Right lobe of liver (tissue), 6 donors: ENCODE measurements at regions not wholly inside any gene's neighbourhood (a gene's known extent, or its start where the extent isn't known, plus 50 kb on each side); places are given as distances from the start of the nearest gene placed in this dataset.

Source experiments
- ATAC-seq, 4 donors: fragments of 200-7000 bp; cut with Tn5 transposase; one replicate each; pipeline ENCODE4 v1.9.1; 2020; ENCODE audit warnings: mild to moderate bottlenecking in 4 of 4, moderate library complexity in 4 of 4
- DNase-seq, 3 donors: peaks; one replicate each; pipeline ENCODE4 v3.0.0-alpha.2; 2020
- H3K27ac ChIP-seq, 3 donors: fragments of 200-600 bp; one replicate each; pipeline ENCODE4 v1.8.0; 2022
- H3K27me3 ChIP-seq, 2 donors: fragments of 200-600 bp; one replicate each; pipeline ENCODE4 v1.8.0; 2022
- H3K36me3 ChIP-seq, 4 donors: fragments of 200-600 bp; sonication (generic) in 1 of 4; one replicate each; pipeline versions ENCODE4 v1.5.1 to v1.8.0; 2017 to 2022; ENCODE audit warnings: control low read depth in 1 of 4
- H3K4me1 ChIP-seq, 4 donors: fragments of 200-600 bp; sonication (generic) in 1 of 4; one replicate each; pipeline versions ENCODE4 v1.5.1 to v1.8.0; 2017 to 2022; ENCODE audit warnings: control low read depth in 1 of 4
- H3K4me3 ChIP-seq, 3 donors: fragments of 200-600 bp; one replicate each; pipeline ENCODE4 v1.8.0; 2022
- H3K9me3 ChIP-seq, 4 donors: fragments of 200-600 bp; sonication (generic) in 1 of 4; one replicate each; pipeline versions ENCODE4 v1.5.1 to v1.8.0; 2017 to 2022; ENCODE audit warnings: control low read depth in 1 of 4
- POLR2A ChIP-seq: fragments of 450-650 bp; IDR thresholded peaks from one replicate; pipeline ENCODE4 v1.6.1; 2017; ENCODE audit warnings: antibody characterized with exemption, mild to moderate bottlenecking
- WGBS: methylation state at CpG from one replicate; pipeline ENCODE4 v1.1.6; 2018; ENCODE audit warnings: low coverage, low lambda C conversion rate; ENCODE audit not compliant: insufficient coverage; ENCODE audit errors: missing lambda C conversion rate; 5-methylcytosine and 5-hydroxymethylcytosine counted together
- intact Hi-C, 2 donors: fragments of 100-400 bp; cut with DNase I; formaldehyde crosslinking; loops; one replicate each; pipeline versions ENCODE4 v1.11.2 to v1.14.1; 2022
- TF ChIP-seq, protein P1 (sequence below), 4 donors: fragments of 200-600 bp in 3 of 4; fragments of 450-650 bp in 1 of 4; IDR thresholded peaks; one replicate each; pipeline versions ENCODE4 v1.5.1 to v1.8.0; 2016 to 2022; ENCODE audit warnings: antibody characterized with exemption in 4 of 4, mild to moderate bottlenecking in 2 of 4
- donor health status: DM: no; HTN: yes; CAD: no.
- donor health status: DM: no; HTN: no; CAD: no.
- donor health status: DM: no; HTN: no; CAD: no.
- donor health status: DM: no; HTN: yes; CAD: no.
- donor health status: DM: no; HTN: yes; CAD: no.

DNA sequence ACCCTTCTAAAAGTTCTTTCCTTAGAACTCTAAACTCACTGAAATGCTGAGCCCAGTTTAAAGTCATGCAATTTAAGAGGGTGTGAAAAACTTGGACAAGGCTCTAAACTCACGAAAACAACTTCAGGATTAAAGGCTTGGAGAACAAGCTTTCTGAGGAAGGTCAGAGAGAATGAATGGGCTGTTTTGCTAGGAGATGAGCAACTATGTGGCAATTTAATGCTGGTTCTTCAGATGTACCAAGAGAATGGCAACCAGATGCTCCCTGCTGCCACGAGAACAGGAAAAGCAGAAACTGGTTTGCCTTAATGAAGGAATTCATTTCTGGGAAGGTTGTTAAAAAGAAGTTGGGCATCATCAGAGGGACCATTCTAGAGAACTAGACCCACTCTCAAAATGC is 77.8 kb upstream of the PMAIP1 start:
- no peak overlapping the region for H3K4me3 ChIP-seq
- no peak for DNase-seq
- intact Hi-C loops = loop anchor here in 1 of 2 donors (5.0 kb wide), 1 partner anchor 365 kb away; no protein-coding TSS in a partner anchor
- no peaks in the 10 kb centered on the region for H3K4me1 ChIP-seq
- ATAC-seq = no peak
- H3K27ac ChIP-seq = no peak overlapping the region
- no peaks in the 10 kb centered on the region for H3K27me3 ChIP-seq
- 13% methylated on average over 2 of the region's 2 CpGs for whole genome bisulfite sequencing
- no peaks in the 10 kb centered on the region for H3K9me3 ChIP-seq
- TF ChIP-seq, protein P1, sequence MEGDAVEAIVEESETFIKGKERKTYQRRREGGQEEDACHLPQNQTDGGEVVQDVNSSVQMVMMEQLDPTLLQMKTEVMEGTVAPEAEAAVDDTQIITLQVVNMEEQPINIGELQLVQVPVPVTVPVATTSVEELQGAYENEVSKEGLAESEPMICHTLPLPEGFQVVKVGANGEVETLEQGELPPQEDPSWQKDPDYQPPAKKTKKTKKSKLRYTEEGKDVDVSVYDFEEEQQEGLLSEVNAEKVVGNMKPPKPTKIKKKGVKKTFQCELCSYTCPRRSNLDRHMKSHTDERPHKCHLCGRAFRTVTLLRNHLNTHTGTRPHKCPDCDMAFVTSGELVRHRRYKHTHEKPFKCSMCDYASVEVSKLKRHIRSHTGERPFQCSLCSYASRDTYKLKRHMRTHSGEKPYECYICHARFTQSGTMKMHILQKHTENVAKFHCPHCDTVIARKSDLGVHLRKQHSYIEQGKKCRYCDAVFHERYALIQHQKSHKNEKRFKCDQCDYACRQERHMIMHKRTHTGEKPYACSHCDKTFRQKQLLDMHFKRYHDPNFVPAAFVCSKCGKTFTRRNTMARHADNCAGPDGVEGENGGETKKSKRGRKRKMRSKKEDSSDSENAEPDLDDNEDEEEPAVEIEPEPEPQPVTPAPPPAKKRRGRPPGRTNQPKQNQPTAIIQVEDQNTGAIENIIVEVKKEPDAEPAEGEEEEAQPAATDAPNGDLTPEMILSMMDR (IDR thresholded peaks at IDR 0.05) = no peak
- no peak for TF ChIP-seq POLR2A
- H3K36me3 ChIP-seq = no peaks in the 10 kb centered on the region

DNA sequence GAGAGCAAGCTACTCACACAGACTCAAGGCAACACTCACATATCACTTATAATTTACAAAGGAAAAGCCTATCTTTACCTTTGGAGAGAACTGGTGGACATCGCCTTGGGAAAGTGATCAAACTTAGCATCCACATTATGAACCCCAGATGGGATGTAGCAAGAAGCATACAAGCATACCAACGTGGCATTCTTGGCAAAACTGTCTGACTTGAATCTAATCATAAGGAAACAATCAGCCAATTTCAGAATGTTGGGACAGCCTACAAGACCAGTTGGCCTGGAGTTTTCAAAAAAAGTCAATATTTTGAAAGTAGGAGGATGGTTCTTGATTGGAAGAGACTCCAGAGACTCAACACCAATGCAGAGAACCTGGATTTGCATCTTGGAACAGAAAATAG is 79.1 kb upstream of the PMAIP1 start:
- 30% methylated on average over 2 of the region's 2 CpGs for WGBS
- no peaks in the 10 kb centered on the region for H3K27me3 ChIP-seq
- DNase-seq (no peak), ATAC-seq (no peak)
- intact Hi-C loops = loop anchor here in 1 of 2 donors (5.0 kb wide), 1 partner anchor 363 kb away; no protein-coding TSS in a partner anchor
- no peaks in the 10 kb centered on the region for H3K36me3 ChIP-seq
- H3K9me3 ChIP-seq = no peaks in the 10 kb centered on the region
- H3K27ac ChIP-seq = no peak overlapping the region
- H3K4me1 ChIP-seq = no peaks in the 10 kb centered on the region
- no peak overlapping the region for H3K4me3 ChIP-seq
- no peak for TF ChIP-seq POLR2A
- TF ChIP-seq, protein P1 (IDR thresholded peaks at IDR 0.05) = no peak

DNA sequence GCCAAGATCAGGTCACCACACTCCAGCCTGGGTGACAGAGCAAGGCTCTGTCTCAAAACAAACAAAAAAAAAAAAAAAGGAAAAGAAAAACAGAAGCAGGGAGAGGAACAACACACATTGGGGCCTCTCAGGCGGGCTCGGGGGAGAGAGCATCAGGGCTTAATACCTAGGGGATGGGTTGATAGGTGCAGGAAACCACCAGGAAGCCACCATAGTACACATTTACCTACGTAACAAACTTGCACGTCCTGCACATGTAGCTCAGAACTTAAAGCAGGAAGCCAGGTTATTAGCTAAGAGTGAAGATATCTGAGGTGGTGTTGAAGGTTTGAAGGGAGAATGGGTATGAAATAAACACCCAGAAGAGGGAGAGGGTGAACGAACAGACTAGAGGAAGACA is 81.0 kb upstream of the PMAIP1 start:
- Histone ChIP-seq H3K27me3 (no peaks in the 10 kb centered on the region), H3K27ac (no peak overlapping the region), H3K9me3 (no peaks in the 10 kb centered on the region), H3K4me3 (no peak overlapping the region), H3K4me1 (no peaks in the 10 kb centered on the region), H3K36me3 (no peaks in the 10 kb centered on the region)
- ATAC-seq (no peak), DNase-seq (no peak)
- TF ChIP-seq, protein P1 (IDR thresholded peaks at IDR 0.05) = no peak
- no peak for TF ChIP-seq POLR2A
- intact Hi-C loops = no loop called here
- WGBS = 48% methylated on average over 5 of the region's 5 CpGs

DNA sequence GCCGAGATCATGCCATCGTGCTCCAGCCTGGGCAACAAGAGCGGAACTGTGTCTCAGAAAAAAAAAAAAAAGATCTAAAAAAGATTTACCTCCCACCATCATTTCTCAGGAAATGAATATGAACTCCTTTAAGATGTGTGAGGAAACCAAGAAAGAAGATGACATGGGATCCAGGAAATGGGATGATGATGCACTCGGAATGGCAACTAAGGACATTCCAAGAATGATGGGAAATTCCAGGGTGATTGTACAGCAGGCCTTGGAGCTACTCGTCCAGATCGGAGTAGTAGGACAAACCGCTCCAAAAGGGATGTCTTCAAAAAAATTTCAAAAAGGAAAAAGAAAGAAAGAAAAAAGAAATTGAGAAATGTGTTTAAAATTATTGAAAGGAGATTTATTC is 84.9 kb upstream of the PMAIP1 start:
- intact Hi-C loops = no loop called here
- Histone ChIP-seq H3K4me1 (no peaks in the 10 kb centered on the region), H3K27ac (no peak overlapping the region), H3K36me3 (no peaks in the 10 kb centered on the region), H3K4me3 (no peak overlapping the region), H3K27me3 (no peaks in the 10 kb centered on the region), H3K9me3 (no peaks in the 10 kb centered on the region)
- no peak for ATAC-seq
- TF ChIP-seq POLR2A = no peak
- TF ChIP-seq, protein P1 (IDR thresholded peaks at IDR 0.05) = no peak
- 53% methylated on average over 7 of the region's 7 CpGs for WGBS
- no peak for DNase-seq

DNA sequence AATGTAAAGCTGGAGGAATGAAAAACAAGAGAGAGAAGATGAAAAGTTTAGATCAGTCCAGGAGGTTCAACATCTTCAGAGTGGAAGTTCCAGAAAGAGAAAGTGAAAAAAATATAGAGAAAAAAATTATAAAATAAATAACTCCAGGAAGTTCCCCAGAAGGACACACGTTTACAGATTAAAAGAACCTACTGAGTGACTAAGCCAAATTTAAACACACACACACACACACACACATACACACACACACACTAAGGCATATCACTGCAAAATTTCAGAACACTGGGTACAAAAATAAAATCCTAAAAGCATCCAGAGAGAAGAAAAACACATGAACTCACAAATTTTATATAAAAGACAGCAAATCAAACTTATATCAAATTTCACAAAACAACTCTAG is 85.9 kb upstream of the PMAIP1 start:
- DNase-seq (no peak), ATAC-seq (no peak)
- TF ChIP-seq, protein P1 (IDR thresholded peaks at IDR 0.05) = no peak
- no peak for TF ChIP-seq POLR2A
- Histone ChIP-seq H3K9me3 (no peaks in the 10 kb centered on the region), H3K27me3 (no peaks in the 10 kb centered on the region), H3K4me1 (no peaks in the 10 kb centered on the region), H3K4me3 (no peak overlapping the region), H3K36me3 (no peaks in the 10 kb centered on the region), H3K27ac (no peak overlapping the region)
- intact Hi-C loops = no loop called here
- 0% methylated on average over 1 of the region's 1 CpG for WGBS
